Dedifferentiated amniotic fluid mesenchymal stem cell (primary cell): ENCODE measurements at regions not wholly inside any gene's neighbourhood (a gene's known extent, or its start where the extent isn't known, plus 50 kb on each side); places are given as distances from the start of the nearest gene placed in this dataset.

Source experiments
- DNase-seq: peaks from one replicate; pipeline ENCODE4 v3.0.0-alpha.2; 2016; ENCODE audit errors: extremely low spot score

- DNase-seq = no peak
These were observed 152.7 kb upstream of the SOX11 start for GRCh38 chr2:5539282-5540165.

DNA sequence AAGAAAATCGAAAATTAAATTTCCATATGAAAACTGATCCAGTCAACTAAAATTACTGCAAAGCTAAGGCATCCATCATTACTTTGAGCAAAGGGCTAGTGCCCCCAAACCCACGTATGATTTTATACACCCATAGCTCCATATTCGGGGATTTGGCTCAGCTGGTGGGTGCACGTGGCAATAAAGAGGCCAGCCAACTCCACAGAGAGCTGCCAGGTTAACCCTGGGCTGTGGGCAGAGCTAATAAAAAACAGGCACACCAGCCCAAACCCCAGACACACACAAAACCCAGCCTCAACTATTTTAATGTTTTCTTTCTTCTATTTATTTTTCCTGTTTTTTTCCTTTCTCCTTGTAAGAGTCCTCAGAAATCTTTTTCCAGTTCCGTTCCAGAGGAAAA lies 151.3 kb upstream of the SOX11 start:
- DNase-seq = no peak

GRCh38 chr2:5544205-5544786 lies 147.9 kb upstream of the SOX11 start:
- DNase-seq = no peak

GRCh38 chr2:5546181-5546580 lies 146.0 kb upstream of the SOX11 start:
- no peak for DNase-seq

DNA sequence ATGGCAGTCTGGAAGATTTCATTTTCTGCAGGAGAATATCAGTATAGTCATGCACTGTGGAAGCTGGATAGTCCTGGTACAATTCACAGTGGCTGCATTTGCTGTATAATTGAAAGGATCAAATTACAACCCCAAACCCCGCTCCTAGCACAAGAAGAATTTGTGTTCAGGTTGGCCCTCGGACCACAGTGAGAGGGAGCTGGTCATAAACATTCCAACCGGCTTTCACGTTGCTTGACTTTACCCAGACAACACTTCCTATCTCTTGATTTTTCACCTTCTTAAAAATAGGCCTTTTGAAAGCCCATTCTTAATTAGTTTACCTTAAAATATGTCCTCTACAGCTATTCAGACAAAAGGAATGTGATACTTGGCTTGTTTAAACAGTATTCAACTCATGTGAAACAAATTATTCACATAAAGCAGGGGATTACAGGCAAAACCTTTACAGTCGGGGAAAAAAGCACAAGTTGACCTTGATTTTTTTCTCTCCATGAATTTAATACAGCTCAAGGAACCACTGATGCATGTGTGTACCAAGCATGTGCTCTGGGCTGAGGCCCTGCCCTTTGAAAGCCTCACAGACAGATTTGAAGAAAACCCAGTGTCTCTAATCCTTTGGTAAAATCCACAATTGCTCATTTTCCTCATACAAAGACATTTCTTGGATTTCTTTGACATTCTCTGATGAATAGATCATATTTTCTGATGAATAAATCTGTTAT lies 143.0 kb upstream of the SOX11 start:
- peak; percentile 16 for DNase-seq

DNA sequence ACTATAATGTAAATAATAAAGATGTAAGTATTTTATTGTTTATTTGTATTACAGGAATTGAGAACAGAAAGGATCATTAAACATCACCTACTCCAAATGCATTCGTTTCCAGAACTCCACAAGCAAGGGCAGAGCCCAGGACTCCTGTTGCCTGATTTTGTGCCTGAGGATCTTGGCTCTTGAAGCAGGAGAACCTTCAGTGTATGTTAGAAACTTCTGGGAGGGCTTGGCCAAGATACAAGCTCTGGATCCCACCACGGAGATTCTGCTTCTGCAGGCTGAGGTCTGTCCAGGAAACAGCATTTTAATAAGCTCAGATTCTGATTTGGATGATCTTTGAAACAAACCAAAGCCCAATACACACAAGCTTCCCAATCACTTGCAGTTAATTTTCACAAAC lies 142.4 kb upstream of the SOX11 start:
- no peak for DNase-seq

GRCh38 chr2:5555636-5556035 lies 136.5 kb upstream of the SOX11 start:
- DNase-seq = no peak

- peak; percentile 63 for DNase-seq
These were observed 131.2 kb upstream of the SOX11 start for GRCh38 chr2:5561006-5561405.

- DNase-seq = no peak
These were observed 129.8 kb upstream of the SOX11 start for GRCh38 chr2:5562426-5562825.

DNA sequence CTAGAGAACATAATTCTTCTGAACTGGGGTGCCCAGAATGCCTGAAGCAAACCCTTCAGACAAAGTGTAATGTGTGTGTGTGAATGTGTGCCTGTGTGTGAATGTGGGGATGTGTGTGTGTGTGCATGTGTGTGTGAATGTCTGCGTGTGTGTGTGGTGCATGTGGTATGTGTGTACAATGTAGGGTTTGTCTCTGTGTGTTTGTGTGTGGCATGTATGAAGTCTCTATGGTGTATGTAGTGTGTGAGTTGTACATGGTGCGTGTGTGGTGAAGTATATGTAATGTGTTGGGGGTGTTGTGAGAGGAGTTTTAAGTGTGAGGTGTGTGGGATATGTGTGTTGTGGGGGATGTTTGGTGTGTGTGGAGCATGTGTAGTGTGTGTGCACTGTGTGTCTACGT lies 129.3 kb upstream of the SOX11 start:
- no peak for DNase-seq

GRCh38 chr2:5563411-5563810 lies 128.8 kb upstream of the SOX11 start:
- no peak for DNase-seq

GRCh38 chr2:5569256-5569655 lies 122.9 kb upstream of the SOX11 start:
- no peak for DNase-seq

- no peak for DNase-seq
These were observed 116.2 kb upstream of the SOX11 start for GRCh38 chr2:5576015-5576414.

DNA sequence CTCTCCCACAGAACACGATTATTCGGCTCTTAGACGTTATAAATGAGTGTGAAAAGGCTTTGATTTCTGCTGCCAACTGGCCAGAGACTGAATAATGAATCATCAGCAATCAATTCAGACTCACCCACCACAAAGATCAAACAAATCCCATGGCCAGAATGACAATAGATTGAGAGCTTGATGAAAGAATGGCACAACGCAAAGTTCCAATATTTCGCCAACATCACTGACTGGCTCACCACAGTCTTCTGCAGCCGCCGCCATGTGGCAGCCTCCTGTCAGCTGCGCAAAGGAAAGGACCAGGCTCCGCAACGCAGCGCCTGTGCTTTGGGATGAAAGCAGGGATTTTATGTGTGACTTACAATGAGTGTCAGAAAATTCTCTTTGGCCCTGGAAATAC lies 104.4 kb upstream of the SOX11 start:
- DNase-seq = no peak

DNA sequence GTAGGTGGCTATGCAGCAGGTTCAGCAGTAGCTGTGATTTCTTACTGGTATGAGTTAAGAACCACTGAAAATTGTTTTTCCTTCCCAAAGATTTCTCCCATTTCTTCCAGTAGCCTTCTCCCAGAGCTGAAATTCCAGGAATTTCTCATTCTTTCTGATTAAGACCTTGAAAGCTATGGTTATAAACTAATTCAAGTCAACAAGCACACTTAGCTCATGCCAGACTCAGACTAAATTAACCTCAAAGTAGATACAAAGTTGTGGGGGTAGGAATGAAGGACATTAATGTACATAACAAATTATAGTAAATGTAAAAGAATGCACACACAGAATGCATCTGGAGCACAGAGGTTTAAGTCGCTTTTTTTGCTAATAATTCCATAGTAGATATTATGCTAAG lies 103.6 kb upstream of the SOX11 start:
- DNase-seq = no peak

DNA sequence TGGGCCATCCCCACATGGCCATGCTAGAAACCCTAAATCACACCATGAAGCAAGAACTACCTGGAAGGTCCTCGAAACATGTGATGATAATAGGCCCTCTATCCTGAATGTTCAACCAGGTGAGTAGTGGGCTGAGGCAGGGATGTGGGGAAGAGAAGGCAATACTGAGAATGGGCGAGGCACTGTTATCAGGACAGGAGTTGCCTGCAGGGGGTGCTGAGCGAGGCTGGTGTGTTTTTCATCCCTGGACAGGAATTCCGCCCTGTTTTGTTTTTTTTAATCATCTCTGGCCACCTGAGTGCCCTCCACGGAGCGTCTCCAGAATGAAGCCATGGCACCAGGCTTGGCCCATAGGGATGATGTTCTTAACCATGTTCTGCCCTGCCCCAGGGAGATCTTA lies 103.0 kb upstream of the SOX11 start:
- no peak for DNase-seq

- DNase-seq = no peak
These were observed 101.3 kb upstream of the SOX11 start for GRCh38 chr2:5590886-5591285.

DNA sequence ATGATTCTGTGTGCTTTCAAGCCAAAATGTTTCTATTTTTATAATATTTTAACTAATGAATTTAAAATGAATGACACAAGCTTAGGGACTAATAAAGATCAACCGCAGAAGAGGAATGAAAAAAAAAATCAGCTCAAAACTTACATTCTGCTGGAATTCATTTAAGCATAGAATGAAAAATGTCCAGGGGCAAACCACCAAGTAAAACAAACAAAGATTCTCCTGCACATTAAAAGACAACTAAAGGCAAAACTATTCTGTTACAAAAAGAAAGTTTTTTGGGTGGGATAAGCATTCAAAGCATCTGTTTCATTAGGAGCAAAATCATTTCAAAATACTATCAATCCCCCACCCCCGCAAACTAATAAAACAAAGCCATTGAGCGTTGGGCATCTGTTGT lies 99.3 kb upstream of the SOX11 start:
- DNase-seq = no peak

DNA sequence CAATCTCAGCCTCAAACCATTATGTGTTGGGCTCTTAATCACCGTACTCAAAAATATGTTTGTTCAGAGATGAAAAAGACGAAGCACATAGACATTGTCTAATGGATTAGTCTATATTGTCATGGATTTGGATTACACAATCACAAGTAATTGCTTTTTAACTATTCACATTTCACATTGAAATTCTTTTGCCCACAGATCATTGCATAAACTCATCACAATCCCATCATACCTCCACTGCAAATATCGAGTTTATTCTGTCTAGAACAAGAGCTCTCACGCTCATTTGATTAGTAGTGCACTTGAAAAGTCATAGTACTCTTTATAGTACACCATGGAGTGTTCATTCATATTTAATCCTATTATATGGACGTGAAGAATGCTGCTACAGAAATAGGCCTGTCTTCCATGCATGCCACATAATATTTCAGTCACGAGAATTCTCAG lies 97.9 kb upstream of the SOX11 start:
- DNase-seq = no peak

- DNase-seq = no peak
These were observed 95.3 kb upstream of the SOX11 start for GRCh38 chr2:5596868-5597267.

DNA sequence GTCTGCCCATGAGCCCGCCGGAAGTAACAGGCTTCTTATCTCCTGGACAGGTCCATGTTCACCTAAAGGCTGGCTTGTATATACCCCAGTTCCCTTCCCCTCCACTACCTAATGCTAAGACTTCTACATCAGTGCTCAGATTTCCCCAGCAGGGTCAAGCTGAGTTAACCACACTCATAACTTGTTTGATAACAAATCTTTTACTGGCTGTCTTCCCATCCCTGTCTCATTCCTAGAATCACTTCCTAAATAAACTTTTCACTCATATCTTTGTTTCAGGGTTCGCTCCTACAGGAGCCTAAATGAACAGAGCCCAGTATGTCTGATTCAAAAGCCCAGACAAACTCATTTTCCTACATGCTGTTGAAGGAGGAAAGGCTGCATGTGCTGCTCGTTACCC lies 94.0 kb upstream of the SOX11 start:
- DNase-seq = no peak

DNA sequence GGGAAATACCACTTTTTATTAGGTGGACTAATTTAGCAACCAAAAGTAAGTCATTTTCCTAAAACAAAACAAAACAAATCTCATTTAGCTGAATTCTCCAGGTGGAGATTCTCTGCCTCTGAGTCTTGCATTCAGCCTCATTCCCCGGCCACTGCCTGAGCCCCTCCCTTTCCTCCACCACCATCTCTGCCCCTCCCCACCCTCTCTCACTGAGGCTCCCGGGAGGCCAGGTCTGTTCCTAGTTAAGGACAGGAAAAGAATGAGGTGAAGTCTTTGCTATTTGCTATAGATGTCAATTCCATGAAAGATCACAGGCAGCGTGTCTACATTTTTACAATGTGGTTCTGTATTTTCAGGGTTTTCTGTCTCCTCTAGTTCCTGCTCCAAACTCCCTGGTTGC lies 83.0 kb upstream of the SOX11 start:
- no peak for DNase-seq

DNA sequence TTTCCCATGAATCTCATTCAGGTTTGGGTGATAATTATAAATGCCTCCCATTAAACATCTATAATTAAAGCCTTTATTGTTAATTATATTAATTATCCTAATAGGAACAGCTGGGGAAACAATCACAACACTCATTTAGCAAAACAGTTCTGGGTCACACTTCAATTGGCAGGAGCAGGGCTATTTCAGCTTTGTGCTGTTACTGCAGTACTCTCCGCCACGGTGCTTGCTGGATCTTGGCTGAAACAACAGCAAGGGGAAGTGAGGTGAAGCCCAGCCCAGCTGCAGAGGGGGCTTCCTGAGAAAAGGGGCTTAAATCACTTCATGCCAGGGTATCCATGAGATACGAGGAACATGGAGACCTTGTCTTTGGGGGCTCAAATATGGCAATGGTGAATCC lies 79.5 kb upstream of the SOX11 start:
- no peak for DNase-seq
